ENCODE measurements at regions not wholly inside any gene's neighbourhood (a gene's known extent, or its start where the extent isn't known, plus 50 kb on each side); places are given as distances from the start of the nearest gene placed in this dataset.

GRCh38 chr1:8202182-8202905 is 115.6 kb upstream of the SLC45A1 start:
- no peak for DNase-seq

- no peak for DNase-seq
Observed at GRCh38 chr1:8201331-8201861, 116.5 kb upstream of the SLC45A1 start.

- DNase-seq = no peak
Observed at GRCh38 chr1:8200317-8201115, 117.4 kb upstream of the SLC45A1 start.

DNA sequence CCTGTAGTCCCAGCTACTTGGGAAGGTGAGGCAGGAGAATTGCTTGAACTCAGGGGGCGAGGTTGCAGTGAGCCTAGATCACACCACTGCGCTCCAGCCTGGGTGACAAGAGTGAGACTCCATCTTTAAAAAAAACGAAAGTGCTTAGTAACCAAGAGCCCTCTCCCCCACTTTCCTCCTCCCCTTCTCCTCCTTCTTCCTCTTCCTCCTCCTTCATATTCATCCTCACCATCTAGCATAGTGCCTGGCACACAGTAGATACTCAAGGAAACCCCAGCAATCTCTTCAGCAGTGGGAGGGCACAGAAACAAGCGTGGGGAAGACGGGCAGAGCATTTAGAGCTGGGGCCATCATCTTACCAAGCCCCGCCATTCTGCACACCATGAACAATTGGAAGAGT is 119.4 kb upstream of the SLC45A1 start:
- DNase-seq = no peak

DNA sequence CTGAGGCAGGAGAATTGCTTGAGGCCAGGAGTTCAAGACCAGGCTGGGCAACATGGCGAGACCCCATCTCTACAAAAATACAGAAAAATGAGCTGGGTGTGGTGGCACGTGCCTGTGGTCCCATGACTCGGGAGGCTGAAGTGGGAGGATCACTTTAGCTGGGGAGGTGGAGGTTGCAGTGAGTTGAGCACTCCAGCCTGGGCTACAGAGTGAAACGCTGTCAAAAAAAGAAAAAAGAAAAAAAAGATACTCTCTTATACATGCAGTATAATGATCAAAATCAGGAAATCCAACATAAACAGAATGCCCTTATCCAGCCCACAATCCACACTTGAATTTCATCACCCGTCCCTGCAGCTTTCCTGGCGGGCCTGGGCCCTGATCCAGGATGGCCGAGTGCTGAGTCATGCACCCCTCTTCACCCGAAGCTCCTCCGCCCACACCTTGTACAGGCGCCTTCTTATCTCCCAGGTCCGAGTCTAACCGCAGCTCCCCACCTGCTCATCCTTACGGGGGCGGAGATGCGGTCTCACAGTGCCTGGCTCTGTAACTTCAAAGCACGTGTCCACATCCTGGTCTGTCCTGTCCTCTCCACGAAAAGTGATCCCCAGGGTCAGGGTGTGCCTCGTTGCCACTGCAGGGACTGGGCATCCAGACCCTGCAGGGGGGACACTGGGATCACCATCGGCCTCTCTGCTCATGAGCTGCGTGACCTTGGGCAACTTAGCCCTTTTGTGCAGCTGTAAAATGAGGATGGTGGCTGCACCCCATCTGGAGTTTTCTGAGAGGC is 120.2 kb upstream of the SLC45A1 start:
- DNase-seq = no peak

DNA sequence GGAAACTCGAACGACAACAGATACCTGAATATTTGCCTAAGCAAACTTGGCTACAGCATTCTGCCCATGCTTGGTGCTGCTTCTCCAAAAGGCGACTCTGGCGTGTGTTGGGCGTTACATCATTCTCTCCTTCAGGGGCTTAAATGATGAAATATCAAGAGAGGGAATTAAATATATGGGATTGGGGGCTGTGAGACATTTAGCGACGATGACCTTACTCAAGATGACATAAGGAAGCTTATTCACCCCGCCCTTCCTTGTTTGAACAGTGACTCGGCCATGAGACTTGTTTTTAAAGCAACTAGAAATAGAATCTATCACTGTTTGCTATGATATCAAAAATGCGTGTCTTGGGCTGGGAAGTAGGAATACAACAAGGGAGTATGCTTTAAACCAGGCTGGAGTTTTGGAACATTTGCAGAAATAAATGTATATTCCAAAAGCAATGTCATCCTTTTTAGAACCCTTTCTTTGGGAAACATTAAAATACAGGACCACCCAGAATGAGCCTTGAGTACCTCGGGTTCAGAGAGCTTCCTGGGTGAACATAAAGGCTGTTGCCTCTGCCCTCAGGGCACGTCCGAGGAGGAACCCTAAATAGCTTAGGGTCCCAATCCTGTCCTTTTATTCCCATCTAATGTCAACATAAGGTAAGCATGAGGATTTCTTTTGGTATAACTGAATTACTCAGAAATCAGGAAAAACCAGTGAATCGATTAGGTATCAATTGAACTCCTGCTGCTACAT is 123.3 kb upstream of the SLC45A1 start:
- DNase-seq = no peak

DNA sequence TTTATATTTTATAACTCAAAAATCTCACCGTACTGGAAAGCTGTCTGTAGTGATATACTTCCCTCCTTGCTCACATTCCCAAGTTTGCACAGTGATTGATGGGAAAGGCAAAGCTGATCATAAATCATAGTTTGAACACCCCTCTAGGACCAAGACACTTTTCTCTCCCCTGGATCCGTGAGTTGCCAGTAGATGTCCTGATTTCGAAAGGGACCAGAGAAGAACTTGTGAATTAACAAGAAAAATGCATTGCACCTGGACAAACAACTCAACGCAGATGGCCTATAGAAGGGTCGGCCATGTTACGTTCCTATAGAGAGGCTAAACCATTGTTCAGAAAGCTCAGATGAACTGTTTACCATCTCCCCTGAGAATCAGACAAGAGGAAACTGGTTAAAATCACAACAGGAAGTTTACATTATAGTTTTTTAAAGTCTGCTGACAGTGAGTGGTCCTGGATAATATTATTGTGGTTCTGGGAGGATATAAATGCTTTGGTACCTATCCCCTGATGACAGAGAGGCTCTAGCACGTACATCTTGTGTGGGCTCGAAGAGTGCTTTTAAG is 124.0 kb upstream of the SLC45A1 start:
- DNase-seq = no peak

DNA sequence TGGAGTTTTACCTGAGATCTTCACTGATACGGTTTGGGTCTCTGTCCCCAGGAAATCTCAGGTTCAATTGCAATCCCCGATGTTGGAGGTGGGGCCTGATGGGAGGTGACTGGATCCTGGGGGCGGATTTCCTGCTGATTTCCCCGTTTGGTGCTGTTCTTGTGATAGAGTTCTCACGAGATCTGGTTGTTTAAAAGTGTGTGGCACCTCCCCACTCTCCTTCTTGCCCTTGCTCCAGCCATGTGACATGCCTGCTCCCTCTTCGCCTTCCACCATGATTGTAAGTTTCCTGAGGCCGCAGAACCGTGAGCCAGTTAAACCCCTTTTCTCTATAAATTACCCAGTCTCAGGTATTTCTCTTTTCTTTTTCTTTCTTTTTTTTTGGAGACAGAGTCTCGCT is 126.4 kb upstream of the SLC45A1 start:
- no peak for DNase-seq

DNA sequence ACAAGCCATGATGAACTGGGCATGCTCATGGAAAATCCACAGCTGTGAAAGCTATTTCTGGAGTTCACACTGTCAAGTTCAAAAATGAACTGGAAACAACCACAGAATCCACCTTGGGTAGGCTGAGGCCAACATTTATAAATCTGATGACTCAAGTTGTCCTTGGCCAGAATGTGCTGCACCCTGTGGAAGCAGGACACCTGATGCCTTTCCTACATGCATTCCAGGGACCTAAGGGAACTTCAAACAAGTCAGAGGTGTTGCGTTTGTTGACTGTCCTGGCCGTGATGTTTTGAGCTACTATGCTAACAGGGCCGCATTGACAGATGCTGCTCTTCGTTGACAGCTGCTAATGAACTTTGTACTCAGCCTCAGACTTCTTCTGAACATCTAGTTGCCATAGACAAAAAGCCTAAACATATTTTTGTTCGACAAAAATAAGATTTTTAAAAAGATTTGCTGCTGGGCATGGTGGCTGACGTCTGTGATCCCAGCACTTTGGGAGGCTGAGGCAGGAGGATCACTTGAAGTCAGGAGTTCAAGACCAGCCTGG is 127.9 kb upstream of the SLC45A1 start:
- DNase-seq = no peak

DNA sequence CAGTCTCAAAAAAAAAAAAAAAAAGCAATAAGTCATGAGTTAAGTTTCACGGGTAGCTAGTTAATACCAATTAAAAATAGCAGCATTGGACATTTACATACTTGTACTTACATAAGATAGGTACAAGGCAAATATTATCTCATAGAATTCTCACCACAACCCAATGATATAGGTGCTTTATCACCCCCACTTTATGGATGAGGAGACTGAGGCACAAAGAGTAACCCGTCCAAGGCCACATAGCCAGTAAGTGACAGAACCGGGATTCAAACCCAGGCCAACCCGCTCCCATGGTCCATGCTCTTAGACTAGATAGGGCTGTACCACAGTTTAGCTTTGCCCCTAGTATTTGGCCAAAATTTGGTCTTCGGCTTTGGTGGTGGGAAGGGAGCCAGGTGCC is 132.5 kb upstream of the SLC45A1 start:
- DNase-seq = no peak

DNA sequence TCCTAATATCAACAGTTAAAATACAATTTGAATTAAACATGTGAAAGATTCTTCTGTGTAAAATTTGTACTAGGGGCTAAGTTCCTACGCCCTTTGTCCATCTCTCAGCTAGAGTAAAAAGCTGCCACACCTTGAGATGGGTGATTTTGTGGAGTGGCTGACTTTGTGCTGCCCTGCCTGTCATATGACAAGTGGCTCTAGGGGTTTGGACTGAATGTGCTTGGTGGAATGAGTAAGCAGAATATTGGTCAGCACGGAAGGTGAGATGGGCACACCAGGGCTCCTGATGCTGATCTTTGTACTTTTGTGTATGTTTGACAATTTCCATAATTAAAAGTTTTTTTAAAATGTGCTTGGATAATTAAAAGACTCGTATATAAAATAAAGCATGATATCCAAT is 133.6 kb upstream of the SLC45A1 start:
- DNase-seq = no peak

GRCh38 chr1:8182034-8182761 is 135.7 kb upstream of the SLC45A1 start:
- peak in 3 of 6 experiments; percentile 53 to 70 (median 68) for DNase-seq

- no peak for DNase-seq
Observed at GRCh38 chr1:8179132-8179793, 138.7 kb upstream of the SLC45A1 start.

DNA sequence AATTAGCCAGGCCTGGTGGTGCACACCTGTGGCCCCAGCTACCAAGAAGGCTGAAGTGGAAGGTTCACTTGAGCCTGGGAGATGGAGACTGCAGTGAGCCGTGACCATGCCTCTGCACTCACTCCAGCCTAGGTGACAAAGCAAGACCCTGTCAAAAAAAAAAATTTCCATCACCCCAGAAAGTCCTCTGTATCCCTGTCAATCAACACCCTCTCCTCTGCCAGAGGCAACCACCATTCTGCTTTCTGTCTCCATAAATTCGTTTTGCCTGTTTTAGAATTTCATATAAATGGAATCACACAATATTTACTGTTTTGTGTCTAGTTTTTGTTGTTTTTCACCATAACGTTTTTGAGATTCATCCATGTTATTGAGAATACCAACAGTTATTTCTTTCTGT is 141.6 kb upstream of the SLC45A1 start:
- DNase-seq = no peak

GRCh38 chr1:8174807-8175206 is 143.1 kb upstream of the SLC45A1 start:
- no peak for DNase-seq

GRCh38 chr1:8171751-8172464 is 145.8 kb upstream of the ERRFI1 start:
- no peak for DNase-seq

DNA sequence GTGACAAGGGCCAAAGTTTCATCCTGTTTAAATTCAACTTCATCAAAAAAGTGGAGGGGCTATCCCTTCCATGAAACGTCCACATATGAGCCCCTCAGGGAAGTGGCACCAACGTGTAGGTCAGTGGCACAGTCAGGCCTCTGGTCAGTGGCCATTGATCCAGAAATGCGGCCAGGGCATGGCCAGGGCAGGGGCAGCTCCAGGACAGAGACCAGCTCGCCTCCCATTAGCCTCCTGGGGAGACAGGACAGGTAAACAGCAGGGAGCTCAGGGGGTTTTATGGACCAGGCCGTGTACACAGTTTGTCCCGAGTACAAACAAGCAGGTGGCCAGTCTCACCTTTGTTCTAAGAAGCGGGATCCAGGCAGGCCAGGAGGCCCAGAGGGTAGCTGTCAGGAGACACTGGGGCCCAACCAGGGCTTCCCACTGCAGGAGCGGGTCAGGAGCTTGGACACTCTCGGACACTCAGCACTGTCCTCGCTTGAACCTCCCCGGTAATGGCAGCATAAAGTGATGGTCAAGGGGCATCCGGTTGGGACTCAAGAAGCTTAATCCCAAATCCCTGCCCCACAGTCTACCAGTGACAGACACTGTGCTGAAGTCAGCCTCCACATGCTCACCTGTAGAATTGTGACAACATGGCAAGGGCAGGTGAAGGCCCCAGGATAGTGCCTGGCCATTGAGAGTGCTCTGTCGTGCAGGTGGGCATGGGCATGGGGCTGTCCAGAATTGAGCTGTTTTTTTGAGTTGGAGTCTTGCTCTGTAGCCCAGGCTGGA is 144.1 kb upstream of the ERRFI1 start:
- no peak for DNase-seq

DNA sequence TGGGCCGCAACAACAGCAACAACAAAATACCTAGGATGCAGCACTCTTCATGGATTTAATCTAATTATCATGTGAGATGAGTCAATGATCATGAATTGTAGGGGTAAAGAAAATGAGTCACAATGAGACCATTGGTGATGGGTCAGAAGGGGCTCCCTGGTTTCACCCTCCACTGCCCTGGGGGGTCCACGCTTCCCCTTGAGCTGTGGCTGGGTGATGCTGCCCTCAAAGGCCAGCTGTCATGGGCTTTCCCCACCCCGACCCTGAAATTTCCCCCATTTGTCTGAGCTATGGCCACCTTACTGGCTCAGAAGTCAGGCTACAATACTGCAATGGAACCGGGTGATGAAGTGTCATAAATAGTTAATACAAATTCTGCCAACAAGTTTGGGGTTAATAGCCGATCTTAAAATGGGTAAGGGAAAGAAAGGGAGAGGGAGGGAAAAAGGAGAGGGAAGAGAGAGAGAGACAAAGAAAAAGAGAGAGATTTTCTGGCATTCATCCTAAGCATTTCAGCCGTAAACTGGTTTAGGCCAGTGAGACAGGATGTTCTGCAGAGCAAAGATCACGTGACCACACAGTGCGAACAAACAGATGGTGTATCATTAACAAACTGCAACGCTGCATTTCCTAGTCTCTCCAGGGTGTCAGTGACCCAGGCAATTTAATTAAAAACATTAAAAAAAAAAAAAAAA is 143.4 kb upstream of the ERRFI1 start:
- DNase-seq = peak in 5 of 6 experiments; percentile 17 to 75 (median 62)

Measured in stimulated activated naive CD4-positive, alpha-beta T cell (primary cell).